HG02610 (cell line): ENCODE measurements at regions not wholly inside any gene's neighbourhood (a gene's known extent, or its start where the extent isn't known, plus 50 kb on each side); places are given as distances from the start of the nearest gene placed in this dataset.
"Not testable (repeated sequence)": the region's sequence is repeated elsewhere in the genome, so short reads cannot be mapped to it uniquely, and the experiment has no call there.

Source experiments
- ATAC-seq: cut with Tn5 transposase; IDR thresholded peaks from one replicate; pipeline ENCODE4 v1.9.1; 2021; ENCODE audit warnings: mild to moderate bottlenecking, moderate library complexity; ENCODE audit not compliant: unreplicated experiment

DNA sequence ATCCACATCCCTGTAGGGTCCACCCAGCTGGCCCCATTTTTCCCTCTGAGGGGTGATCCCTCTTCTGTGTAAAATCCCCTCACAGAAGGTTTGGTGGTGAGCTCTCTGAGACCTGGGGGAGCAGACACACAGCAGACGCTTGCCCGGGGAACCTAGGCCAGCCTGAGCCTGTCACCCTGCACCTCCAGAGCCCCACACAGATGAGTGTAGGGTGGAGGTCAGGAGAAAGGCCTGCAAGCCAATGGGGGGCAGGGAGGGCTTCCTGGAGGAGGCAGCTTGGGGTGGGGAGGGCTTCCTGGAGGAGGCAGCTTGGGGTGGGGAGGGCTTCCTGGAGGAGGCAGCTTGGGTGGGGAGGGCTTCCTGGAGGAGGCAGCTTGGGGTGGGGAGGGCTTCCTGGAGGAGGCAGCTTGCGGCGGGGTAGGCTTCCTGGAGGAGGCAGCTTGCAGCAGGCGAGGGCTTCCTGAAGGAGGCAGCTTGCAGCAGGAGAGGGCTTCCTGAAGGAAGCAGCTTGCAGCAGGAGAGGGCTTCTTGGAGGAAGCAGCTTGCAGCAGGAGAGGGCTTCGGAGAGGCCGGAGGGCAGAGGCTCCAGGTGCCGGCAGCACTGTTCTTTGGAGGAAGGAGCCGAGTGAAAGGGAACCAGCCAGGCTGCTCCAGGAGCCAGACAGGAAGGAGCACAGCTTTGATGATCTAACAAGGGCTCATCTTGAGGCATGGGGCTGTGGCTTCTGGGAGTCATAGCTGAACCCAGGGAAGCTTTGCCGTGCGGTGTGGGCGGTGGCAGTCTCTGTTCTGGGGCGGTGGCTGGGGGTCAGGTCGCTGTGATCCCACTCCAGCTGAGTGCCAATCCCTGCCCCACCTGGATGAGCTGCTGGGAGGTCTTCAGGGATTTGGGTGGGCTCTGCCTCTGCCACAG is 83.7 kb upstream of the ZNF469 start:
- ATAC-seq = no peak

DNA sequence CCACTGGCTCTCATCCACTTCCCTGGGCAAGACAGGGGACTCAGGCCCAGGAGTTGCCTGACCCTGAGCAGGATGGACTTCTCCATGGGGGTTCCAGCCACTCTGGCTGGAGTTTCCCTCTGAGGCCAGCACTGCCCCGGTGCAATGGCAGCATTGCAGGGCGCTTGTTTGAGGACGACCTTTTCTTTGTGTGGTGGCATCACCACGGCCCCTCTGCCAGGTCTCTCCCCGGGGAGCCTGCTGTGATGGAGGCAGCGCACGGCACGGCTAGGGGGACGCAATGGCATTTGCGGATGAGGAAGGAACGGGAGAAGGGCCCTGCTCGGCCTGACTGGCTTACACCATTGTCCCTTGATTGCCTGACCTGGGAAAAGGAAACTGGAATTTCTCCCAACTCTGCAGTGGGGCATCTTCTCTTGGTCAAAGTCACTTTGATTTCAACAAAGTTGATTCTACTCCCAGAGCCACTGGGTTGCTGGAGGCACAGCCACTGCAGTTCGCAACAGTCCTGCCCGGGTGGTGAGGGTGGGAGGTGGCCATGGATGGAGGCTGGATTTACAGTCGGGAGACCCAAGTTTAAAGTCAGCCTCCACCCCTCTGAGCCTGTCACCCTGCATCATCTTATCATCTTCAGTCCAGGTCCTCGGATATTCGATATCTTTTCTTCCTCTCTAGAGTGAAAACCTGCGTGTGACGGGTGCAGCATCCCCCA is 82.9 kb upstream of the ZNF469 start:
- ATAC-seq = no peak

DNA sequence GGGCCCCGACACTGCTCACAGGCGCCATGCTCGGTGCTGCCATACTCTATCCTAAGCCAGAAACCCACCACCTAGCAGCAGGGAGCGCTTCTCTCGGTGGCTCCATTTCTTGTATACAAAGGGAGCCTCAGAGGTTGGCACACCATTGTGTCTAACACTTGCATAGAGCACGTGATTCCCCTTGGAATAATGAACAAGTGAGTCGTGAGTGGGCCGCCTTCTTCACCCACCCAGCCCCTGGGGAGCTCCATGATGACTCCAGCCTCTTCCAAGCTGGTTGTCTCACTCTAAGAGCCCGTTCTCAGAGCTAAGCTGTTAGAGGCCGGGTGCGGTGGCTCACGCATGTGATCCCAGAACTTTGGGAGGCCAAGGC is 82.3 kb upstream of the ZNF469 start:
- ATAC-seq = no peak

DNA sequence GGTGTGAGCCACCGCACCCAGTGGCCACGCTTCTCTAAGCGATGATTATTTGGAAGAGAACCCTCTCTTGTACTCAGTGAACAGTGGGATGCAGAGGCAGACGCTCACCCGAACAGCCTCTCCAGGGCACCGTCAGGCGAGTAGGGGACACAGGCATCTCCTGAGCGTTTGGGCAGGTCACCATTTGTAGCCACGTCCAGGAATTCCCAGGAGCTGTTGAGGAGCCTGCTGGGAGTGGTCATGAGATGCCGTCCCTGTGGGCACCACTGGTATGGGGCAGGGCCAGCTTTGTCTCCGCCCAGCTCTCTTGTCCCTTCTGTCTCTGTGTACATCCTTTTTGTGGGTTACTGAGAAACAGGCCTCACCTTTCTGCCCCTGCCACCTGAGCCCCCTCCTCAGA is 81.3 kb upstream of the ZNF469 start:
- ATAC-seq = no peak

DNA sequence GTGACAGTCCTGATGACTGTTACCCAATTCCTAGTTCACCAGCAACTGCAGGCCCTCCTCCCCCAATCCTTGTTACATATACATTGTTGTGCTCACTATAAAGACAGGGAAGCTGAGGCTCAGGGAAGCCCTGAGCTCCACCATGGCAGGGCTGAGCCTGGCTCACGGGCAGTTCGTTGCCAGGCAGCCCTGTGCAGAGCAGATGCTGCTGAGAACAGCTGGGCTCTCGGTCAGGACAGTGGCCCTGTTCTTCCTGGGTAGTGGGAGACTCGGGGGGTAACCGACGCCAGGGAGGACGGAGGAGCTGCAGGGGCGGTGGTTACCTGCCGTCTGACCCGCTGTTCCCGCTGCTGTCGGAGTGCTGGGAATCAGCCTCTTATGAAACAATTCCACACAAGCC is 80.9 kb upstream of the ZNF469 start:
- no peak for ATAC-seq

DNA sequence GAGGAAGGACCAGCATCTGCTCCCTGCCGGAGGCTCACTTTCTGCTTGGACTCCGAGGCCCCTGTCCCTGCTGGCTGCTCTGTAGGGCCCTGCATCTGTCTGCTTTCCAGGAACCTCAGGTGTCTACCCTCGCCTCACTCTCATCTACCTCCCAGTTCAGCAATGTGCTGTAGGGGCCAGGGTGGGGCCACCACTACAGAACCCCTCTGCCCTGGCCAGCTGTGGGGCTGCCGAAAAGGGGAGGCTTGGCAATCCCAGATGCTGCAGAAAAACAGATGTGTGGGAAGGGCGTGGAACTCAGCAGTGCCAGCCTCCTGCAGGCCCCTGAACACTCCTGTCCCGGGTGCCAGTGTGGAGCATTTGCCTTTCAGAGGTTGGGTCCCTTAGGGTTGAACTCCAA is 80.1 kb upstream of the ZNF469 start:
- no peak for ATAC-seq

DNA sequence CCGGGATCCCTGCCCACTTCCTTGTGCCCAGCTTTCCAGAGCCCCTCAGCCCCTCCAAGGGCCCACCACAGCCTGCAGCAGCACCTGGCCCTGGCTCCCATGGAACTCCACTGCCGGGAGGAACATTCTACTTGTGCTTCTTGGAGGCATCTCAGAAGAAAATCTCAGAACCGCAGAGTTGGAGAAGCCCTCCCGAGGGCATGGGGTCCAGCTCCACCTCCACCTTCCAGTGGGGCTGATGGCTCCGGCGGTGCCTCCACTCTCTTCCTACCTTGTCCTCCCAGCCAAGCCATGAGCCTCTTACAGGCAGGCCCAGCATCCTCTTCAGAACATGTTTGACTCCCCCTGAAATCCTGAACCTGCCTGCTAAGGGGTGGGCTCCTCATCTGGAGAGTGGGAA is 79.4 kb upstream of the ZNF469 start:
- no peak for ATAC-seq

DNA sequence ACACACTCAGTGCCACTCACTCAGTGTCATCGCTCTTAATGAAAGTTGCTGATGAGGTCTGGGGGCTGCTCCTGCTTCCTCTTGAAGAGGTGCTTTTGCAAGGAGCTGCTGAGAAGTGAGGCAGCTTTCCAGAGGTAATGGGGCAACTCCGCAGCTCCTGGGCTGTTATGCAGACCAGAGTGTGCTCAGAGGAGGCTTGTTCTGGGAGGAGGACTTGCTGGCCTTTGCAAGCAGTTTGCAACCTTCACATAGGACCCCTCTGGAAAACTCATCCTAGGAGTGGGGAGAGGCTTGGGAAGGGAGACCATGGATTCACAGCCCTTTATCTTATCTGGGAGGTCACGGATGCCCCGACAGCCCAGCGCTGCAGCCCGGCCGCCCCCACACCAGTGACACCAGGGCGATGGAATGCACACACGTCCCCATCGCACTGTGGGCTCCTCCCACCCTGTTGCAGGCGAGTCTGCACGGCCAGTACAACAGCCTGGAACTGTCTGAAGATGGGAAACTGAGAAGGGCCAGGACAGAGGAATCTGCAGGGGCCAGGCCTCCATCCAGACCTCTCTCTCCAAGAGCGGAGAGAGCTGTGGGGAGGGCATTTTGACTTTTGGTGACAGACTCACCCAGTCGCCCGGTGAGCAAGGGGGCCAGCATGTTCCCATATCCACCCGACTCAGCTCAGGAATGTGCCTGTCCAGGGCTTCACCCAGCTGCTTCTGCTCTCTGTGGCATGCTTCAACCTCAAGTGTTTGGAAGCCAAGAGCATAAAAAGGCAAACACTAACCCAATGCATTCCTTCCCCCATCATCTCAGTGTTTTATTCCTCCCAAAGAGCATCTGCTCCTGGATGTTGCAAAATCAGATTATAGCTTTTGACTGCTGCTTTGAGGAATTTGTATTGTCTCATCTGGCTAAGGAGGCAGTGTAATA is 78.6 kb upstream of the ZNF469 start:
- ATAC-seq = no peak

DNA sequence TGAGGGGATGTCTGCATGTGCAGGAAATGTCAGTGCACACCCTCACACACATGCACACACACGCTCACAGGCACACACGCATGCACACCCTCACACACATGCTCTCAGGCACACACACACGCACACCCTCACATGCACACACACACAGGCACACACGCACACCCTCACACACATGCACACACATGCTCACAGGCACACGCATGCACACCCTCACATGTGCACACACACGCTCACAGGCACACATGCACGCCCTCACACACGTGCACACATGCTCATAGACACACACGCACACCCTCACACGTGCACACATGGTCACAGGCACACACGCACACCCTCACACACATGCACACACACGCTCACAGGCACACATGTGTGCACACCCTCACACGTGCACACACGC is 77.6 kb upstream of the ZNF469 start:
- no peak for ATAC-seq

DNA sequence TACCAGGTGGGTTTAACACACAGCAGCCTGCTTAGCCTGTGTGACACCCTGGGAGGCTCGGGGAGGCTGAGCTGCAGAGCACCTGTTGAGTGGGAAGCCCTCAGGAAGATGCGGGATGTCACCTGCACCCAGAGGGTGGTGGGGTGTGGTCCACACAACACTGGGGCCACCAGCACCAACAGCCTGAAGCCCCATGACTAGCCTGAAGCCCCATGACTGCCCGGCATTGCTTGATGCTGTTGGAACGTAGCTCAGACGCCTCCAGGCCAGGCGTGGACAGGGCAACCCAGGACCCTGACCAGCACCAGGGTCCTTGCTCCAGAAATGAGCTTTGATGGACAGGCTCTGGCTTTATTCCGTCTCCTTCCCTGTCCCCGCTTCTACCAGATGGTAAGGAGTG is 76.3 kb upstream of the ZNF469 start:
- ATAC-seq = no peak

DNA sequence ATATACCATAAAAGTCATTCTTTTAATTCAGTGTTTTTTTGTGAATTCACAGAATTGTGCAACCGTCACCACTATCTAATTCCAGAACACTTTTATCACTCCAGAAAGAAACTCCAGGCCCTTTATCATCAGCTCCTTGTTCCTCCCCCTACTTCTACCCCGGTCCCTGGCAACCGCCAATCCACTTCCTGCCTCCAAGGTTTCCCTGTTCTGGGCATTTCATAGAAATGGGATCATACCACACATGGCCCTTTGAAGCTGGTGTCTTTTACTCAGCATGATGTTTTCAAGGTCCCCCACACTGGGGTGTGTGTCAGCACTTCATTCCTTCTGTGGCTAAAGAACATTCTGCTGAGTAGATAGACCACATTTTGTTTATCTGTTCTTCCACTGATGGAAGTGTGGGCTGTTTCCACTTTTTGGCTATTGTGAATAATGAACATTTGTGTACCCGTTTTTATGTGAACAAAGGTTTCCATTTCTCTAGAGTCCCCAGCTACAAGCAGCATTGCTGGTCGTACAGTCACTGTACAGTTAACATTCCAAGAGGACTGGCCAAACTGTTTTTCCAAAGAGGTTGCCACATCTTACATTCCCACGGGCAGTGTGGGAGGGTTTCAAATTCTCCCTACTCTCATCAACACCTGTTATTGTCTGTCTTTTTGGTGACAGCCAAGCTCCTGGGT is 75.8 kb upstream of the ZNF469 start:
- ATAC-seq = no peak

DNA sequence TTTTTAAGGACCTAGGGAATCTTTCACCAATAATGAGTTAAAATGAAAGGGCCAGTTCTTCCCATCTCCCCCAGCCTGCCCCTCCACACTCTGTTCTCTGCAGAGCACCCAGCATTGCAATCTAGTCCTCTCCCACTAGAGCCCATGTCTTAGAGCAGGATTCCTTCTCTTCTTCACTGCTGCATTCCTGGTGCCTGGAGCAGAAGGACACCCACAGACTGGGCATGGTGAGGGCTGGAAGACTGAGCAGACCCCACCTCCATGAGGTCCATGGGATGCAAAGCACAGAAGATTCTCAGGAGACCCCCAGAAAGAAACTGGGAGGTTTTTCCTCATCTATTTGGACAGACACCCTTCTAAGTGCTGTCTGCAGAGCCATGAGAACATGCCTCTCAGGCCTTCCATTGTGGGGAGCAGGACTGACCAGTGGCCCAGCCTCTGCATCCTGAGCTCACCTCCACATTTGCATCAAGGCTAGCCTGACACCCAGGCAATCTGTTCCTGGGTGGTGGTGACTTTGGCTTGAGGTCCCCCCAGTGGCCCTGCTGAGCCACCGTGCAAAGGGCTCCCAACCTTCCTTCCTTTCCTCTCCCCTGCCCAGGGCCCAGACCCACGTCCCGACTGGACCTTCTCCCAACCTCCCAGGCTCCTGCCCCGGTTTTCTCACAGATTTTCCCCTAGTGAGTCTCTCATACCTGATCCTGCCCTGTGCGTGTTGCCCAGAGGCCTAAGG is 74.2 kb upstream of the ZNF469 start:
- ATAC-seq = no peak

DNA sequence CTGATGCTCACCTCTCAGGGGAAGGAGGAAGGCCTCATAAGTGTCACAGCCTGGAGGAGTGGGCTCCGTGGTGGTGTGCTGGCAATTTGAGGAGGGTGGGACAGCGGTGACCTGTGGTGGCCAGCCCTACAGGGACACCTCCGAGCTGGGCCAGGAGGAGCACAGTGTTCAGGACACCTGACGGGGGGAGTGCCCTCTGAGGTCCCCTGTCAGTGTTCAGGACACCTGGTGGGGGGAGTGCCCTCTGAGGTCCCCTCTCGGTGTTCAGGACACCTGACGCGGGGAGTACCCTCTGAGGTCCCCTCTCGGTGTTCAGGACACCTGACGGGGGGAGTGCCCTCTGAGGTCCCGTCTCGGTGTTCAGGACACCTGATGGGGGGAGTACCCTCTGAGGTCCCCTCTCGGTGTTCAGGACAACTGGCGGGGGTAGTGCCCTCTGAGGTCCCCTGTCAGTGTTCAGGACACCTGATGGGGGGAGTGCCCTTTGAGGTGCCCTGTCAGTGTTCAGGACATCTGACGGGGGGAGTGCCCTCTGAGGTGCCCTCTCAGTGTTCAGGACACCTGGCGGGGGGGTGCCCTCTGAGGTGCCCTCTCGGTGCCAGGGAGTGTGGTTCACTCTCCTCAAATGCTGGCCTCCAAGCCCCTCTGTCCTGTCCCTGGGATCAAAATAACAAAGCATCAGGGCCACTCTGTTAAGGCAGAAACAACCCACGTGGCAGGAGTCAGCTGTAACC is 73.4 kb upstream of the ZNF469 start:
- ATAC-seq = no peak

DNA sequence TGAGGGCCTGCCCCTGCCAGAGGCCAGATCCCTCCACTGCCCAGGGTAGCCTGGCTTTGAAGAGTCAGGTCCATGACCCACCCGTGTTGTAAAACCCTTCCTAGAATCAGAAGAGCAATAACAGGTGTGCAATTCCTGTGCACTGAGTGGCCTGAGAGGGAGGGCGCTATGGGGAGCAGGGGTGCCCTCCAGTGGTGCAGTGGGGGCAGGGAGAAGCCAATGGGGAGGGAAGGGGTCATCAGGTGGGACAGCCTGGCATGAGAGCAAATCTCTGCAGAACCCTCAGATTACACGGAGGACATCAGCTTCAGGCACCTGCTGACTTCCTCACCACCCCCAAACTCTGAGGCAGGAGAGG is 72.9 kb upstream of the ZNF469 start:
- ATAC-seq = no peak

DNA sequence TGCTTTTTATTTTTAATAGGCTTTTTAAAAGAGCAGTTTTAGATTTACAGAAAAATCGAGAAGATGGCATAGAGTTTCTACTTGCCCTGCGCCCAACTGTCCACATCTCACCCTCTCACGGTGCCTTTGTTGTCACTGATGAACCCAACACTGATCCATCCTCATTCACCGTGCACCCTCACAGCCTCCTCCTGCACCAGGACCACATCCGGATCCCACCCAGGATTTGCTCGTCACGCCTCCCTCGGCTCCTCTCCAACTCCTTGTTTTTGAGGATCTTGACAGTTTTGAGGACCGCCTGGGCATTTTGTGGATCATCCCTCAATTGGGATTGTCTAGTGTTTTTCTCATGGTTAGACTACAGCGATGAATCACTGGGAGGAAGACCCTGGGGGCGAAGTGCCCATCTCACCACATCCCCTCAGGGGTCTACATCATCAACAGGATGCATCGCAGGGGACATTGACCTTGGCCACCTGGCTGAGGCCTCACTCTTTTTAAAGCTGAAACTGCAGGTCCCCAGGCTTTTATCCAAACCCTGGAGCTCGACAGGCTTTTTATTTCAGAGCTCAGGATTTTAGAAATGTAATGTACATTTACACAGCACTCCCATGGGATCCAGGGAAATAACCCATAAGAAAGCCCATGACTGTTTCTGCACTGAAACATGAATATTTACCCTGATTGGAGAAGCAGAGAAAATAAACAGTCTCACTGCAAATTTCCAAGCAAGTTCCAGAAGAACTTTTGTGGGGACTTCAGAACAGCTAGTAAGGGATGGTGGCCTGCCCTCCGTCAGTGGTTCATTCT is 71.8 kb upstream of the ZNF469 start:
- no peak for ATAC-seq

DNA sequence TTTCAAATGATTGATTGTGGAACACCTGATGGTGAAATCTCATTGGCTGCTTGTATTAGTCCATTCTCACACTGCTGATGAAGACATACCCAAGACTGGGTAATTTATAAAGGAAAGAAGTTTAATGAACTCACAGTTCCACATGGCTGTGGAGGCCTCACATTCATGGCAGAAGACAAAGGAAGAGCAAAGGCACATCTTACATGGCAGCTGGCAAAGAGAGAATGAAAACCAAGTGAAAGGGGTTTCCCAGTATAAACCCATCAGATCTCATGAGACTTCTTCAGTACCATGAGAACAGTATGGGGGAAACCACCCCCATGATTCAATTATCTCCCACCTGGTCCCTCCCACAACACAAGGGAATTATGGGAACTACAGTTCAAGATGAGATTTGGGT is 70.9 kb upstream of the ZNF469 start:
- ATAC-seq = not testable (repeated sequence)

DNA sequence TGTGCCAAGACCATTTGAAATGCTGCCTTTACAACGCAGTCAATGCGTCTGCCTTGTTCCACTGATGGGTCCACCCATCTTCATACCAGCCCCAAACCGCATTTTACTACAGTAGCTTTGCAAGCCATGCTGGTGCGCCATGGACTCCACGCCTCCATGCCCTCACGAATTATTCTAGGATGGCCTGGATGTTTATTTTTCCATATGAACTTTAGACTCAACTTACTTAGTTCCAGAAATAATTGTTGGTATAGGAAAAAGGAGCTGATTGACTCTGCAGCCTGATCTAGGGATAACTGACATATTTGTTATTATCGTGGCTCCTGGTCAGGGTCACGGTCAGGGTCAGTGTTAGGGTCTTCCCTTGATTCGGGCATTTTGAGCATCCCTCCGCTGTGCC is 70.0 kb upstream of the ZNF469 start:
- no peak for ATAC-seq

DNA sequence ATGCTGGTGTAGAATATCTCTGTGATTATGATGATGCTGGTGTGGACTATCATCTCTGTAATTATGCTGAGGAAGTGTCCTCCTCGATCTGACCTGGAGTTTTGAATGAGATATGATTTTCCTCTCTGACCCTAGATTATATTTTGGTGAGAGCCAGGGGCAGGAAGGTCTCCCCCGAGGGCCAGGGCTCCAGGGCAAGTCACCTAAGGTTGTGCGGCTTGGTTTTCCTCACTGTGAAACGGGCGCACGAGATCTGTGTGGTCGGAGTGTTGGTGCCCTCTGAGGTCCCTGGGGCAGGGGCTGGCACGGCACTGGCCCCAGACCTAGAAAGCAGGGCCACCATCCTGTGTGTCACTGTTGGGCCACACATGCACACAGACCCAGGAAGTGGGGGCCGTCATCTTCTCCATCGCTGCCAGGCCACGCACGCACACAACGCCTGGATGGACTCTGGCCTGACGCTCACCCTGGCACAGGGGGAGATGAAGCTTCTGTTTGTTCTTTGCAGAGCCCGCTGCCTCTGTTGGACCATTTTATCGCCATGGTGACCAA is 67.7 kb upstream of the ZNF469 start:
- ATAC-seq = no peak
